ENCODE measurements at regions not wholly inside any gene's neighbourhood (a gene's known extent, or its start where the extent isn't known, plus 50 kb on each side); places are given as distances from the start of the nearest gene placed in this dataset.

DNA sequence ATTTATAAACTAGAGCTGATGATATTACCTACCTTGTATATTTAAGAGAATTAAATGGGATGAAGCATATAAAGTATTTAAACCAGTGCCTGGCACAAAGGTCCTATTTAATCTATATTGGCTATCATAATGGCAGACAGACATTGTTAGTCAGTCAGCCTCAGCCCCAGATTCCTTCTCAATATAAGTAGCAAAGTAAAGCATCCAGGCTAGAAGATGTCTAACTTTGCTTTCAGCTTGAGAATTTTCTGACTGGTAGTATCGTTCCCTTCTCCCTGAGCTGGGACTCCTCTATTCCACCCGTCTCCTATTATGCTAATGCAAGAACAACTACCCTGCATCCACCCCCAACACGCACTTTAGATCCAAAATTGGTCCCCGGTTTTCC, 215.7 kb upstream of the SIX2 start:
- no peak for DNase-seq

DNA sequence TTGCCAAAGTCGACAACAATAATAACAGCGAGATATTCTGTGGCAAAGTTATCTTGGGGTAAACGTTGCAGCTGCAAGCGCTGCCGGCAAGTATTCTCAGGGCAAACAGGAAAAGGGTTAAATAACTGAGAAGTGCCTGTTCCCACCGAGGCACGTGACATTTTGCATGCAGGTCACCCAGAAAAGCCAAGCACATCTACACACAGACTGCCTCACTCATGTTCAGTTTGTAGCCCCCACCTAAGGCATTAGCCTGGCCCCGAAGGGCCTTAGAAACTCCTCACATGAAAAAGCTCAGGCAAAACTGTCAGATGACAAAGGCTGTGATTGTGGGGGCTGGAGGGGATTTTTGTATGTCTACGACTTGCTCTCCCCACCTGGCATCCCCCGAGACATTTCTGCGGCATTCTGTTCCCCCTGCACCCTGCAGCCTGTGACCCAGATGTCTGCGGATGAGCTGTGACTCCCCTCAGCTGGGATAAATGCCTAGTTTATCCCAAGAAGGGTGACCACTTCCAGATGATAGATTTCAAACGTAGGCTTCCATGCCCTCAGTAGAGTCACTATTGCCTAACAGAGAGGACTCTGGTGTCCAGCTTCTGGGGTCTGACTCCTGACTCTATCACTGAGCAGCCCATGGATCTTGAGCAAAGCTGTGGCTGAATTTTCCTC, 215.2 kb upstream of the SIX2 start:
- no peaks in the 10 kb centered on the region for H3K27me3 ChIP-seq
- DNase-seq, result no peak
- H3K27ac ChIP-seq, result no peak overlapping the region
- WGBS, 2 donors, result 53 to 61% methylated on average over 13 of the region's 13 CpGs
- H3K9me3 ChIP-seq, result no peaks in the 10 kb centered on the region
- no peaks in the 10 kb centered on the region for H3K36me3 ChIP-seq (ENCODE audit: low read depth, missing control alignments)
- H3K4me1 ChIP-seq, result no peaks in the 10 kb centered on the region
- no peak for TF ChIP-seq POLR2A (IDR thresholded peaks at IDR 0.05)
- TF ChIP-seq, protein P1, sequence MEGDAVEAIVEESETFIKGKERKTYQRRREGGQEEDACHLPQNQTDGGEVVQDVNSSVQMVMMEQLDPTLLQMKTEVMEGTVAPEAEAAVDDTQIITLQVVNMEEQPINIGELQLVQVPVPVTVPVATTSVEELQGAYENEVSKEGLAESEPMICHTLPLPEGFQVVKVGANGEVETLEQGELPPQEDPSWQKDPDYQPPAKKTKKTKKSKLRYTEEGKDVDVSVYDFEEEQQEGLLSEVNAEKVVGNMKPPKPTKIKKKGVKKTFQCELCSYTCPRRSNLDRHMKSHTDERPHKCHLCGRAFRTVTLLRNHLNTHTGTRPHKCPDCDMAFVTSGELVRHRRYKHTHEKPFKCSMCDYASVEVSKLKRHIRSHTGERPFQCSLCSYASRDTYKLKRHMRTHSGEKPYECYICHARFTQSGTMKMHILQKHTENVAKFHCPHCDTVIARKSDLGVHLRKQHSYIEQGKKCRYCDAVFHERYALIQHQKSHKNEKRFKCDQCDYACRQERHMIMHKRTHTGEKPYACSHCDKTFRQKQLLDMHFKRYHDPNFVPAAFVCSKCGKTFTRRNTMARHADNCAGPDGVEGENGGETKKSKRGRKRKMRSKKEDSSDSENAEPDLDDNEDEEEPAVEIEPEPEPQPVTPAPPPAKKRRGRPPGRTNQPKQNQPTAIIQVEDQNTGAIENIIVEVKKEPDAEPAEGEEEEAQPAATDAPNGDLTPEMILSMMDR (IDR thresholded peaks at IDR 0.05), result no peak
- no peak overlapping the region for H3K4me3 ChIP-seq
- intact Hi-C loops (cut with DNase I; ENCODE audit: low total_unique reads), result no loop called here

More for the DNA sequence above, 215.7 kb upstream of the SIX2 start:
- TF ChIP-seq POLR2A (IDR thresholded peaks at IDR 0.05), result no peak
- TF ChIP-seq, protein P1 (IDR thresholded peaks at IDR 0.05), result no peak
- Histone ChIP-seq H3K36me3 (ENCODE audit: low read depth, missing control alignments) (no peaks in the 10 kb centered on the region), H3K4me3 (no peak overlapping the region), H3K4me1 (no peaks in the 10 kb centered on the region), H3K9me3 (no peaks in the 10 kb centered on the region), H3K27me3 (no peaks in the 10 kb centered on the region), H3K27ac (no peak overlapping the region)
- WGBS, 2 donors, result 71 to 86% methylated on average over 4 of the region's 4 CpGs
- intact Hi-C loops (cut with DNase I; ENCODE audit: low total_unique reads), result no loop called here

DNA sequence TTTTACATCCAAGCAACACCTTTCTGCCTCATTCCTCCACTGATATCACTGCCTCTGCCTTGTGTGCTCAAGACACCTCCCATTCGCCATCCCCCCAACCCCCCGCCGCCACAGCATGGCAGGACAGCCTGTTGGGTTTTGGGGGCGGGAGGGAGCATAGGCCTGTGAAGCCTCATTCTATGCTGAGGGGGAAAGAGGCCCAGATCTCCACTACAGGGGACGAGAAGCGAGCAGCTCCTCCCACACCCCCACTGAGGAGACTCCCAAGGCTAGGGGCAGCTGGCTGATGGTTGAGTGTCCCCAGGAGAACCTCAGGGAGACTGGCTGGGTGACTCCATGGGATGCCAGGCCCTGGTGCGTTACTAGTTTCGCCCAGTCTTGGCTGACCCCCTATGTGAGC, 214.3 kb upstream of the SIX2 start:
- 70 to 76% methylated on average over 8 of the region's 8 CpGs for WGBS, 2 donors
- no peak for TF ChIP-seq POLR2A (IDR thresholded peaks at IDR 0.05)
- TF ChIP-seq, protein P1 (IDR thresholded peaks at IDR 0.05), result no peak
- intact Hi-C loops (cut with DNase I; ENCODE audit: low total_unique reads), result no loop called here
- DNase-seq, result no peak
- H3K9me3 ChIP-seq, result no peaks in the 10 kb centered on the region
- H3K36me3 ChIP-seq (ENCODE audit: low read depth, missing control alignments), result no peaks in the 10 kb centered on the region
- H3K27ac ChIP-seq, result no peak overlapping the region
- no peaks in the 10 kb centered on the region for H3K27me3 ChIP-seq
- no peak overlapping the region for H3K4me3 ChIP-seq
- no peaks in the 10 kb centered on the region for H3K4me1 ChIP-seq

DNA sequence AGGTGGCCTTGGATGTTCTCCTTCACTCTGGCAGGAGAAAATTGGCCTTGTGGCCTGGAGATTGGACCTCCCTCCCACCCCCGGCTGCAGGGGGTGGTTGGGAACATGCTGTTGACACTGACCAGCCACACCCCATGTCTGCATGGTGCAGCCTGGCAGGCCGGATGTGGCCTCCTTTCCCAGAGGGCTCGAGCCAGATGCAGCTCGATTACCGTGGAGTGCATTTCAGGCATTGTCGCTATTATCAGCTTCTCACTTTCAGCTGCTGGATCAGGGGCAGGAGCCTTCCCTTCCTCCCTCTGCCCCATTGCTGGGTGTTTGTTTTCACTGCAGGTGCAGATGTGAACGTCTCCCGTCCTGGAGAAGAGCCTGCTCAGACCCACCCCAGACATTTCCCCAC, 211.0 kb upstream of the SIX2 start:
- H3K27ac ChIP-seq, result no peak overlapping the region
- H3K36me3 ChIP-seq (ENCODE audit: low read depth, missing control alignments), result no peaks in the 10 kb centered on the region
- H3K4me1 ChIP-seq, result no peaks in the 10 kb centered on the region
- no peak for DNase-seq
- H3K9me3 ChIP-seq, result no peaks in the 10 kb centered on the region
- no peak for TF ChIP-seq POLR2A (IDR thresholded peaks at IDR 0.05)
- TF ChIP-seq, protein P1 (IDR thresholded peaks at IDR 0.05), result no peak
- H3K4me3 ChIP-seq, result no peak overlapping the region
- H3K27me3 ChIP-seq, result no peaks in the 10 kb centered on the region
- intact Hi-C loops (cut with DNase I; ENCODE audit: low total_unique reads), result no loop called here
- WGBS, 2 donors, result 63 to 71% methylated on average over 4 to 8 of the region's 8 CpGs

DNA sequence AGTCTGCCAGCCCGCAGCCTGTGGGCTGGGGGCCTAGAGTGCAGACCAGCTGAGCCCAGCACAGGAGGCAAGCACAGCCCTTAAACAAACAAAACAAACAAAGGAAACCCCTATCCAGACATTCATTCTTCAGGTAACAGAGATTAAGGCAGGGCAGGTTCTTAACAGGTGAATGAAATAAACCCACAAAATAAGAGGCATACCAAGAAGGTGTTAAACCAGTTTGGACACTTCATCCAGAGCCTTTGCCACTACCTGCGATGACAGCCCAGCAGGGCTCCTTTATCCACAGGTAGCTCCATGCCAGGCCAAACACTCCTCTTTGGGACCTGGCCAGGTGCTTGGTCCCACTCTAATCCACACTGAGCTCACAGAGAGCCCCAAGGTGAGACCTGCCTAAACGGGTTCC, 209.7 kb upstream of the SIX2 start:
- 56 to 87% methylated on average over 3 of the region's 3 CpGs for WGBS, 2 donors
- no peak for DNase-seq

More for the DNA sequence above, 209.7 kb upstream of the SIX2 start:
- Histone ChIP-seq H3K4me1 (no peaks in the 10 kb centered on the region), H3K36me3 (ENCODE audit: low read depth, missing control alignments) (no peaks in the 10 kb centered on the region), H3K4me3 (no peak overlapping the region), H3K9me3 (no peaks in the 10 kb centered on the region), H3K27me3 (no peaks in the 10 kb centered on the region), H3K27ac (no peak overlapping the region)
- TF ChIP-seq, protein P1 (IDR thresholded peaks at IDR 0.05), result no peak
- TF ChIP-seq POLR2A (IDR thresholded peaks at IDR 0.05), result no peak
- intact Hi-C loops (cut with DNase I; ENCODE audit: low total_unique reads), result no loop called here

All from testis (tissue), 2 donors.